Sigmoid colon (tissue), 4 donors: ENCODE measurements at regions not wholly inside any gene's neighbourhood (a gene's known extent, or its start where the extent isn't known, plus 50 kb on each side); places are given as distances from the start of the nearest gene placed in this dataset.

ENCODE experiments used
- POLR2AphosphoS5 ChIP-seq, 4 donors: sonication (generic); formaldehyde crosslinking; IDR thresholded peaks; one replicate each; pipeline ENCODE4 v1.6.1; 2017; ENCODE audit warnings: antibody characterized with exemption in 4 of 4
- TF ChIP-seq, protein P1 (sequence below), 4 experiments: fragments of 450-650 bp in 3 of 4; fragments of 200-600 bp in 1 of 4; IDR thresholded peaks; one replicate each; pipeline ENCODE4 v1.5.1; 2016 to 2019; ENCODE audit warnings: antibody characterized with exemption in 4 of 4, mild to moderate bottlenecking in 3 of 4, moderate library complexity in 2 of 4

DNA sequence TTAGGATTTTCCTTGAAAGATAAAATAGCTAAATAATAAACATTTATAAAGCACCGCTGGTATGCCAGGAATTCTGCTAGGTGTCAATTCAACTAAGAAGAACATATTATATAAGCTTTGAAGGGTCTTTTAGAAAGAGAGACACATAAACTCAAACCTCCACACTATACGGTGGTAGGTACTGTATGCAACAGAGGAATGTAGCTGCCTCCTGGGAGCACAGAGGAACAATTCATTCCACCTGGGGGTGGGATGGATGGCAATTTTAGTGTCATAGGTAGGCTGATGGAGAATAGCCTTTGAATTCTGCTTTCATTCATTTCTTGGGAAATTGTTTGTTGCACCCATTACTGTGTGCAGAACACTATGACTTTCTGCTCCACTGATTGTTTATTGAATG, 447.1 kb upstream of the MAP3K7 start:
- TF ChIP-seq, protein P1, sequence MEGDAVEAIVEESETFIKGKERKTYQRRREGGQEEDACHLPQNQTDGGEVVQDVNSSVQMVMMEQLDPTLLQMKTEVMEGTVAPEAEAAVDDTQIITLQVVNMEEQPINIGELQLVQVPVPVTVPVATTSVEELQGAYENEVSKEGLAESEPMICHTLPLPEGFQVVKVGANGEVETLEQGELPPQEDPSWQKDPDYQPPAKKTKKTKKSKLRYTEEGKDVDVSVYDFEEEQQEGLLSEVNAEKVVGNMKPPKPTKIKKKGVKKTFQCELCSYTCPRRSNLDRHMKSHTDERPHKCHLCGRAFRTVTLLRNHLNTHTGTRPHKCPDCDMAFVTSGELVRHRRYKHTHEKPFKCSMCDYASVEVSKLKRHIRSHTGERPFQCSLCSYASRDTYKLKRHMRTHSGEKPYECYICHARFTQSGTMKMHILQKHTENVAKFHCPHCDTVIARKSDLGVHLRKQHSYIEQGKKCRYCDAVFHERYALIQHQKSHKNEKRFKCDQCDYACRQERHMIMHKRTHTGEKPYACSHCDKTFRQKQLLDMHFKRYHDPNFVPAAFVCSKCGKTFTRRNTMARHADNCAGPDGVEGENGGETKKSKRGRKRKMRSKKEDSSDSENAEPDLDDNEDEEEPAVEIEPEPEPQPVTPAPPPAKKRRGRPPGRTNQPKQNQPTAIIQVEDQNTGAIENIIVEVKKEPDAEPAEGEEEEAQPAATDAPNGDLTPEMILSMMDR (IDR thresholded peaks at IDR 0.05): no peak
- no peak for TF ChIP-seq POLR2AphosphoS5 (IDR thresholded peaks at IDR 0.05)
